ENCODE measurements at regions not wholly inside any gene's neighbourhood (a gene's known extent, or its start where the extent isn't known, plus 50 kb on each side); places are given as distances from the start of the nearest gene placed in this dataset.
"Not testable (repeated sequence)": the region's sequence is repeated elsewhere in the genome, so short reads cannot be mapped to it uniquely, and the experiment has no call there.

DNA sequence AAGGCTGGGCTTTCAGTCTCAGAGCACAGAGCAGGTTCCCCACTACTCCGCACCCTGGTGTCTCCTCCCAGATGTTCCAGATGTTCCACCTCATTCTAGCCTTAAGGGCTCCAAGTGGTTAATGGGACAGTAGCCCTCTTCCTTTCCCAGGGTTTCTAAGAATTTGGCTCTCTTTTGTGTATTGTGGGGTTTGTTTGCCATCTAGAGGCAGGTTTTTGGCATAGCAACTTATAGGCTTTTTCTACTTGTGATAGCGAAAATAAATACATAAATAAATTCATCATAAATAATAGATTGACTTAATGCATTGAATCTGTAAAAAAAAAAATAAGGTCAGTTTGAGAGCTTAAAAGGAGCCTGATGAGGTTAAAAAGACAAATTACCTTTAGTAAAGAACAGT is 86.1 kb upstream of the XKR3 start:
- not testable (repeated sequence) for DNase-seq (ENCODE audit: low spot score)

GRCh38 chr22:16902051-16902450 is 76.8 kb upstream of the XKR3 start:
- not testable (repeated sequence) for DNase-seq (ENCODE audit: low spot score)

DNA sequence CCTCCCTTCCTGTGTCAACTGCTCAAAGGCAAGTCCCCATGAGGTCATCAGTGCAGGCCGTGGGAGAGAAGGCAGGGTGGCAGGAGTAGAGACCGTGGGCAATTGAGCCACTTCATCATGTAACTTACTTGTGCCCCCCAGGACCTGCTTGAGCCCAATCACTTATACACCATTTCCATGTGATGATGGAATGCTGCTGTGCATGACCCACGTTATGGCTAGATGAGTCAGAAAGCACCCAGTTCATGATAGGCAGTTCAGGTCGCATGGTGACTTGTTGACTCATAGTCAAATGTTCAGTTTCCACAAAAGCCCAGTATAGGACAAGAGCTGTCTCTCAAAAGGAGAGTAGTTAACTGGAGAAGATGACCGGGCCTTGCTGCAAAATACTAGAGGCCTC is 76.4 kb upstream of the XKR3 start:
- DNase-seq (ENCODE audit: low spot score) = not testable (repeated sequence)

GRCh38 chr22:16899358-16899757 is 74.1 kb upstream of the XKR3 start:
- DNase-seq (ENCODE audit: low spot score) = not testable (repeated sequence)

DNA sequence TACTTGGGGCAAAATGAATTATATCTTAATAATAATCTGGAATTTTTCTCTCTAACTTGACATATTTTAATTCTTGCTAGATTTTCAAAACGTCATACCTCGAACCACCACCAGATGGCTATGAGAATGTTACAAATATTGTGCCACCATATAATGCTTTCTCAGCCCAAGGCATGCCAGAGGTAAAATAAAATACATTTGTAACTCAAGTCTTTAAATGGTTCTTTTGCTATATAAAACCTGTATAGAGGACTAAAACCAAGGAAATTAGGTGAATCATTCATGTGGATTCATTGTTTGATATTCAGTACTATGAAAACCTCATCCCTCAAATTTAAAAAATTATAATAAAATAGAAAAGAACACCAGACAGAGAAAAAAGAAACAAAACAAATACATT is 72.2 kb upstream of the XKR3 start:
- not testable (repeated sequence) for DNase-seq (ENCODE audit: low spot score)

DNA sequence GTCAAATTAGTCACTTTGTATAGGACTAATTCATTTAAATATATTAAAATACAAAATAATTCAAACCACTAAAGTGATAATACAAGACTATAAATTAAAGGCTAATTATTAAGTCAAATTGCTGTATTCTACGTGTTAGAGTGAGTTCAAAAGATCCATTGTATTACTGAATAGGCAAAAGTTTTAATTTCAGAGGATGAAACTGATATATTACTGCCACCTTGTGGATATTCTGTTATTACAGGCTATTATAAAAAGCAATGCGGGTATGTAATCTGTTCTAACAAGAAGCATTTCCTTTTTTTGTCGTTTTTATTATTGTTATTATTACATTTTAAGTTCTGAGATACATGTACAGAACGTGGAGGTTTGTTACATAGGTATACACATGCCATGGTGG is 66.7 kb upstream of the XKR3 start:
- DNase-seq (ENCODE audit: low spot score) = not testable (repeated sequence)

DNA sequence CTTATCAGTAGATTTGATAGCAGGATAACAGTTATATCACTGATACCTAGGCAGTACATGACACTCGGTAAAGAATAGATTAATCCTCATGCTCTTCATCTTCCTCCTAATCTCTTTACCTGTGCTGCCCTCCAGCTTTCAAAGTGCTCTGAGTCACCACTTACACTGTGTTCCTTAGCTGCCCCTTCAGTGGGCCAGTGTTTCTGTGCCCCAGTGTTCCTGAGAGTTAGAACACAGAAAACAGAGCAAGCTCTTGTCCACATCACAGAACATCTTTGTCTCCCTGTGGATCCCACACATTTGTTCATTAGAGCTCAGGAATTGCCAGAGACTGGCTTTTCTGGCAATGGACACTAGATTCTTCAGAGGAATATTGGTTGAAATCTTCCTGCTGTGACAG is 51.1 kb upstream of the XKR3 start:
- peak; percentile 65 for DNase-seq (ENCODE audit: low spot score)
